H9 (cell line): ENCODE measurements at regions not wholly inside any gene's neighbourhood (a gene's known extent, or its start where the extent isn't known, plus 50 kb on each side); places are given as distances from the start of the nearest gene placed in this dataset.
"Not testable (repeated sequence)": the region's sequence is repeated elsewhere in the genome, so short reads cannot be mapped to it uniquely, and the experiment has no call there.

Source experiments
- DNase-seq: peaks from one replicate; pipeline ENCODE4 v3.0.0-alpha.2; 2017
- H2AFZ ChIP-seq: one replicate; pipeline ENCODE4 v1.6.1; 2013; ENCODE audit warnings: mild to moderate bottlenecking, low read length, control low read depth, moderate library complexity
- H2AK5ac ChIP-seq: 2 replicates; pipeline ENCODE4 v1.6.1; 2013; ENCODE audit warnings: low read length, control low read depth, mixed read lengths; ENCODE audit not compliant: insufficient read length
- H2BK120ac ChIP-seq: one replicate; pipeline ENCODE4 v1.6.1; 2013; ENCODE audit warnings: low read depth, mild to moderate bottlenecking, low read length, control low read depth, inconsistent platforms; ENCODE audit not compliant: poor library complexity, severe bottlenecking
- H2BK12ac ChIP-seq: 2 replicates; pipeline ENCODE4 v1.6.1; 2013; ENCODE audit warnings: low read length, control low read depth, mixed read lengths, low read depth; ENCODE audit not compliant: insufficient read length
- H2BK15ac ChIP-seq: 2 replicates; pipeline ENCODE4 v1.6.1; 2013; ENCODE audit warnings: low read depth, low read length, control low read depth
- H2BK20ac ChIP-seq: one replicate; pipeline ENCODE4 v1.6.1; 2013; ENCODE audit warnings: low read depth, mild to moderate bottlenecking, low read length, control low read depth, inconsistent platforms; ENCODE audit not compliant: poor library complexity, severe bottlenecking
- H2BK5ac ChIP-seq: 2 replicates; pipeline ENCODE4 v1.6.1; 2013; ENCODE audit warnings: low read length, control low read depth, mixed read lengths; ENCODE audit not compliant: insufficient read length
- H3K14ac ChIP-seq: 2 replicates; pipeline ENCODE4 v1.6.1; 2013; ENCODE audit warnings: low read length, control low read depth; ENCODE audit not compliant: insufficient read depth
- H3K18ac ChIP-seq: 2 replicates; pipeline ENCODE4 v1.6.1; 2013; ENCODE audit warnings: low read depth, mild to moderate bottlenecking, mixed read lengths, low read length, control low read depth; ENCODE audit not compliant: insufficient read length
- H3K23ac ChIP-seq: 2 replicates; pipeline ENCODE4 v1.6.1; 2013; ENCODE audit warnings: low read length, control low read depth, mixed read lengths, low read depth; ENCODE audit not compliant: insufficient read length
- H3K23me2 ChIP-seq: 2 replicates; pipeline ENCODE4 v1.6.1; 2013; ENCODE audit warnings: low read depth, mild to moderate bottlenecking, mixed read lengths, low read length, control low read depth; ENCODE audit not compliant: insufficient read length, poor library complexity, severe bottlenecking
- H3K27ac ChIP-seq: 2 replicates; pipeline ENCODE4 v1.5.1; 2013; ENCODE audit warnings: low read length, control low read depth, mixed read lengths, low read depth; ENCODE audit not compliant: insufficient read length
- H3K27me3 ChIP-seq: 2 replicates; pipeline ENCODE4 v1.6.1; 2013; ENCODE audit warnings: low read length, control low read depth, inconsistent platforms; ENCODE audit not compliant: insufficient read depth
- H3K4ac ChIP-seq: 2 replicates; pipeline ENCODE4 v1.6.1; 2013; ENCODE audit warnings: low read depth, mild to moderate bottlenecking, control low read depth, inconsistent platforms, low read length, moderate library complexity
- H3K4me1 ChIP-seq: 2 replicates; pipeline ENCODE4 v1.6.1; 2013; ENCODE audit warnings: low read length, control low read depth, inconsistent platforms; ENCODE audit not compliant: insufficient read depth
- H3K4me2 ChIP-seq: 2 replicates; pipeline ENCODE4 v1.6.1; 2013; ENCODE audit warnings: low read length, control low read depth, mixed read lengths; ENCODE audit not compliant: insufficient read length, insufficient read depth
- H3K56ac ChIP-seq: 2 replicates; pipeline ENCODE4 v1.6.1; 2013; ENCODE audit warnings: low read depth, mild to moderate bottlenecking, mixed read lengths, low read length, control low read depth; ENCODE audit not compliant: insufficient read length
- H3K79me1 ChIP-seq: 2 replicates; pipeline ENCODE4 v1.6.1; 2013; ENCODE audit warnings: low read depth, mild to moderate bottlenecking, moderate library complexity, low read length, control low read depth, inconsistent platforms; ENCODE audit not compliant: insufficient read depth, poor library complexity, severe bottlenecking
- H3K79me2 ChIP-seq: 2 replicates; pipeline ENCODE4 v1.6.1; 2013; ENCODE audit warnings: low read length, control low read depth, inconsistent platforms; ENCODE audit not compliant: insufficient read depth
- H3K9ac ChIP-seq: 2 replicates; pipeline ENCODE4 v1.6.1; 2013; ENCODE audit warnings: low read length, control low read depth, mixed read lengths; ENCODE audit not compliant: insufficient read length; ENCODE audit errors: extremely low read depth
- H3K9me3 ChIP-seq: one replicate; pipeline ENCODE4 v1.6.1; 2013; ENCODE audit warnings: low read depth, low read length, inconsistent platforms; ENCODE audit not compliant: control insufficient read depth
- H3T11ph ChIP-seq: one replicate; pipeline ENCODE4 v1.6.1; 2013; ENCODE audit warnings: mild to moderate bottlenecking, low read length, control low read depth, inconsistent platforms
- H4K20me1 ChIP-seq: one replicate; pipeline ENCODE4 v1.6.1; 2013; ENCODE audit not compliant: control insufficient read depth, insufficient read length, insufficient read depth
- H4K5ac ChIP-seq: 2 replicates; pipeline ENCODE4 v1.6.1; 2013; ENCODE audit warnings: low read depth, mild to moderate bottlenecking, mixed read lengths, low read length, control low read depth; ENCODE audit not compliant: insufficient read length
- H4K8ac ChIP-seq: replicated peaks from 2 replicates; pipeline ENCODE4 v1.6.1; 2013; ENCODE audit warnings: low read length, control low read depth, mixed read lengths, low read depth; ENCODE audit not compliant: insufficient read length
- H4K91ac ChIP-seq: 2 replicates; pipeline ENCODE4 v1.6.1; 2013; ENCODE audit warnings: low read depth, mild to moderate bottlenecking, moderate library complexity, mixed read lengths, low read length, control low read depth; ENCODE audit not compliant: insufficient read length
- H3K27ac Mint-ChIP-seq, 3 experiments: 2 replicates in 2 of 3; 3 replicates in 1 of 3; pipeline ENCODE4 v1.8.0; 2020 to 2021; ENCODE audit warnings: mixed read lengths in 3 of 3, mild to moderate bottlenecking in 1 of 3, moderate library complexity in 1 of 3
- H3K27me3 Mint-ChIP-seq: 2 replicates; pipeline ENCODE4 v1.8.0; 2021; ENCODE audit warnings: low read depth, mild to moderate bottlenecking, moderate library complexity, mixed read lengths
- H3K36me3 Mint-ChIP-seq, 3 experiments: 2 replicates in 2 of 3; 3 replicates in 1 of 3; pipeline ENCODE4 v1.8.0; 2020 to 2021; ENCODE audit warnings: low read depth in 3 of 3, mixed read lengths in 3 of 3; ENCODE audit not compliant: insufficient read depth in 1 of 3
- H3K4me1 Mint-ChIP-seq, 2 experiments: 2 replicates each; pipeline ENCODE4 v1.8.0; 2020; ENCODE audit warnings: mixed read lengths in 2 of 2
- H3K4me3 Mint-ChIP-seq, 2 experiments: 2 replicates in 1 of 2; 3 replicates in 1 of 2; pipeline ENCODE4 v1.8.0; 2020 to 2021; ENCODE audit warnings: mild to moderate bottlenecking in 2 of 2, mixed read lengths in 2 of 2, moderate library complexity in 1 of 2
- H3K9me3 Mint-ChIP-seq, 2 experiments: 2 replicates in 1 of 2; 3 replicates in 1 of 2; pipeline ENCODE4 v1.8.0; 2020; ENCODE audit warnings: mild to moderate bottlenecking in 2 of 2, mixed read lengths in 2 of 2, moderate library complexity in 1 of 2
- WGBS: extraction: QIAGEN DNeasy Blood & Tissue Kit; methylation state at CpG from one replicate; pipeline ENCODE4 v1.1.7; 2013; ENCODE audit warnings: missing lambda C conversion rate, low lambda C conversion rate, mixed read lengths; ENCODE audit not compliant: insufficient read length; ENCODE audit errors: extremely low coverage; 5-methylcytosine and 5-hydroxymethylcytosine counted together
- TF ChIP-seq, protein P1 (sequence below): fragments of 200-600 bp; sonication (generic); conservative IDR thresholded peaks from 3 replicates; pipeline ENCODE4 v1.8.0; 2021; ENCODE audit warnings: antibody characterized with exemption, mild to moderate bottlenecking

DNA sequence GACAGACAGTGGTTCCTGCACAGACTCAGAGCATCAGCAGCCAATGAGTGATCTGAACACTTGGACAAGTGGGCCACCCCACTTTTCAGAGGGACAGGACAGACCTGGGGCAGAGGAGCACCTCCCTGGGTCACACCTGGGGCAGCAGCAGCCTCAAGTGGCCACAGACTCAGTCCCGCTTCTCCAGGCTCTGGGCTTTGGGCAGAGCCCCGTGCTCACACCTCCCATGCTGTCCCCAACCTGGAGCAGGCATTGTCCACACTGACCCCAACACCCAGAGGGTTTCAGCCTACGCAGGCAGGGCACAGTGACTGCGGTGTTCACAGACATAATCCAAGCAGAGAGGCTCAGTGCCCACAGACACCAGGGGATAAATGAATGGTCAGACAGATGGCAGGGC is 135.5 kb upstream of the SFSWAP start:
- TF ChIP-seq, protein P1, sequence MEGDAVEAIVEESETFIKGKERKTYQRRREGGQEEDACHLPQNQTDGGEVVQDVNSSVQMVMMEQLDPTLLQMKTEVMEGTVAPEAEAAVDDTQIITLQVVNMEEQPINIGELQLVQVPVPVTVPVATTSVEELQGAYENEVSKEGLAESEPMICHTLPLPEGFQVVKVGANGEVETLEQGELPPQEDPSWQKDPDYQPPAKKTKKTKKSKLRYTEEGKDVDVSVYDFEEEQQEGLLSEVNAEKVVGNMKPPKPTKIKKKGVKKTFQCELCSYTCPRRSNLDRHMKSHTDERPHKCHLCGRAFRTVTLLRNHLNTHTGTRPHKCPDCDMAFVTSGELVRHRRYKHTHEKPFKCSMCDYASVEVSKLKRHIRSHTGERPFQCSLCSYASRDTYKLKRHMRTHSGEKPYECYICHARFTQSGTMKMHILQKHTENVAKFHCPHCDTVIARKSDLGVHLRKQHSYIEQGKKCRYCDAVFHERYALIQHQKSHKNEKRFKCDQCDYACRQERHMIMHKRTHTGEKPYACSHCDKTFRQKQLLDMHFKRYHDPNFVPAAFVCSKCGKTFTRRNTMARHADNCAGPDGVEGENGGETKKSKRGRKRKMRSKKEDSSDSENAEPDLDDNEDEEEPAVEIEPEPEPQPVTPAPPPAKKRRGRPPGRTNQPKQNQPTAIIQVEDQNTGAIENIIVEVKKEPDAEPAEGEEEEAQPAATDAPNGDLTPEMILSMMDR = no peak
- no peak overlapping the region for H3K4me3 Mint-ChIP-seq

GRCh38 chr12:131576734-131577133 is 134.2 kb upstream of the SFSWAP start:
- not testable (repeated sequence) for H3K27ac ChIP-seq, H2BK20ac ChIP-seq, H3K4me2 ChIP-seq, H3K79me2 ChIP-seq, H3K14ac ChIP-seq, H3K9me3 ChIP-seq, H2BK120ac ChIP-seq, H2BK15ac ChIP-seq, H3K23ac ChIP-seq, H3K23me2 ChIP-seq, H3K4me1 ChIP-seq, H3T11ph ChIP-seq, H3K36me3 Mint-ChIP-seq, H3K4ac ChIP-seq, H3K27me3 ChIP-seq, H4K20me1 ChIP-seq, H4K5ac ChIP-seq, H2BK5ac ChIP-seq, H3K4me3 Mint-ChIP-seq, H4K91ac ChIP-seq, H2AFZ ChIP-seq, H3K79me1 ChIP-seq, H3K9ac ChIP-seq, H2AK5ac ChIP-seq, DNase-seq, H3K56ac ChIP-seq, H4K8ac ChIP-seq, H3K27ac Mint-ChIP-seq, H3K18ac ChIP-seq, H2BK12ac ChIP-seq
- Mint-ChIP-seq H3K27me3 (peaks cover 18% of the 10 kb centered on the region), H3K9me3 (peaks cover 10 to 12% of the 10 kb centered on the region in 2 experiments; a peak in 4 of 5 replicates), H3K4me1 (peaks cover 6 to 14% of the 10 kb centered on the region in 2 experiments)
- WGBS = no CpG with 5 or more reads among the region's 17 CpGs

More for the DNA sequence above, 135.5 kb upstream of the SFSWAP start:
- Histone ChIP-seq H4K8ac (no peak overlapping the region), H4K20me1 (no peaks in the 10 kb centered on the region), H3K18ac (no peak overlapping the region), H3K27me3 (no peaks in the 10 kb centered on the region), H2AFZ (no peak overlapping the region), H3K9me3 (no peaks in the 10 kb centered on the region), H3K79me2 (no peaks in the 10 kb centered on the region), H3K14ac (no peak overlapping the region), H3K9ac (no peak overlapping the region), H3K23ac (no peak overlapping the region), H3K27ac (no peak overlapping the region), H2BK5ac (no peak overlapping the region), H4K91ac (no peak overlapping the region), H2BK20ac (no peak overlapping the region), H2AK5ac (no peak overlapping the region), H2BK120ac (no peak overlapping the region), H3K56ac (no peak overlapping the region), H4K5ac (no peak overlapping the region), H2BK15ac (no peak overlapping the region), H3K4me2 (no peak overlapping the region), H3K4me1 (no peaks in the 10 kb centered on the region), H3K4ac (no peak overlapping the region), H3K79me1 (no peaks in the 10 kb centered on the region), H2BK12ac (no peak overlapping the region), H3K23me2 (no peaks in the 10 kb centered on the region), H3T11ph (no peak overlapping the region)
- WGBS = no CpG with 5 or more reads among the region's 4 CpGs
- peaks cover 10% of the 10 kb centered on the region in 2 experiments; a peak in 4 of 5 replicates for H3K9me3 Mint-ChIP-seq
- H3K27me3 Mint-ChIP-seq = peaks cover 18% of the 10 kb centered on the region
- H3K4me1 Mint-ChIP-seq = peaks cover 6 to 14% of the 10 kb centered on the region in 2 experiments
- H3K27ac Mint-ChIP-seq = no peak overlapping the region
- DNase-seq = no peak
- peaks cover 0 to 7% (median 0%) of the 10 kb centered on the region in 3 experiments; a peak in 2 of 7 replicates for H3K36me3 Mint-ChIP-seq
